ENCODE measurements at regions not wholly inside any gene's neighbourhood (a gene's known extent, or its start where the extent isn't known, plus 50 kb on each side); places are given as distances from the start of the nearest gene placed in this dataset.

DNA sequence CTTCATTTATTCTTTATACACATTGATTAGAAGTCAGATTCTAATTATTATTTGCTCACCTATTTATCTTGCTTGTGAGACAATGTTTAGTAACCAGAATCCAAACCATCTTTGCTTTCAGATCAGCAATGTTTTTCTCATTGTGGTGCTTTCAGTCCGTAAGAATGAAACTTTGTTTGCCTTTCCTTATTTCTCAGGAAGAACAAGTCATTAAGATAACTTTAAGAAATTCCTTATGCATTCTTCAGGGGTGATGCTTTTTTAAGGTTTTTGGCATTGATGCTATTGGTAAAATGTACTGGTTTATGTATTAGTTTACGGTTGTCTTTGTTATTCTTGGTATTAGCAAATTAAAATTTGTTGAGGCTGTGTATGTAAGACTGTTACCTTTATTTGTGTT is 120.8 kb upstream of the POU1F1 start:
- no peak for TF ChIP-seq POLR2AphosphoS5 (IDR thresholded peaks at IDR 0.05; ENCODE audit: low read depth, low read length)
- no peak for TF ChIP-seq POLR2A (IDR thresholded peaks at IDR 0.05; ENCODE audit: low read depth, low read length)
- no peak for TF ChIP-seq TAF1 (IDR thresholded peaks at IDR 0.05; ENCODE audit: borderline replicate concordance, low read depth, low read length)
